ENCODE measurements at regions not wholly inside any gene's neighbourhood (a gene's known extent, or its start where the extent isn't known, plus 50 kb on each side); places are given as distances from the start of the nearest gene placed in this dataset.
"Not testable (repeated sequence)": the region's sequence is repeated elsewhere in the genome, so short reads cannot be mapped to it uniquely, and the experiment has no call there.

- Histone ChIP-seq H3K36me3 (ENCODE audit: control insufficient read depth, insufficient read depth, low read length) (no peaks in the 10 kb centered on the region), H3K27me3 (replicated peaks; ENCODE audit: control insufficient read depth, insufficient read depth, low read length) (no peaks in the 10 kb centered on the region; the same call in 1 of the 2 replicates), H3K4me3 (replicated peaks; ENCODE audit: low read depth, low read length) (no peak overlapping the region)
- TF ChIP-seq, protein P1, sequence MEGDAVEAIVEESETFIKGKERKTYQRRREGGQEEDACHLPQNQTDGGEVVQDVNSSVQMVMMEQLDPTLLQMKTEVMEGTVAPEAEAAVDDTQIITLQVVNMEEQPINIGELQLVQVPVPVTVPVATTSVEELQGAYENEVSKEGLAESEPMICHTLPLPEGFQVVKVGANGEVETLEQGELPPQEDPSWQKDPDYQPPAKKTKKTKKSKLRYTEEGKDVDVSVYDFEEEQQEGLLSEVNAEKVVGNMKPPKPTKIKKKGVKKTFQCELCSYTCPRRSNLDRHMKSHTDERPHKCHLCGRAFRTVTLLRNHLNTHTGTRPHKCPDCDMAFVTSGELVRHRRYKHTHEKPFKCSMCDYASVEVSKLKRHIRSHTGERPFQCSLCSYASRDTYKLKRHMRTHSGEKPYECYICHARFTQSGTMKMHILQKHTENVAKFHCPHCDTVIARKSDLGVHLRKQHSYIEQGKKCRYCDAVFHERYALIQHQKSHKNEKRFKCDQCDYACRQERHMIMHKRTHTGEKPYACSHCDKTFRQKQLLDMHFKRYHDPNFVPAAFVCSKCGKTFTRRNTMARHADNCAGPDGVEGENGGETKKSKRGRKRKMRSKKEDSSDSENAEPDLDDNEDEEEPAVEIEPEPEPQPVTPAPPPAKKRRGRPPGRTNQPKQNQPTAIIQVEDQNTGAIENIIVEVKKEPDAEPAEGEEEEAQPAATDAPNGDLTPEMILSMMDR (IDR thresholded peaks at IDR 0.05; ENCODE audit: insufficient read depth, low read length, poor library complexity, severe bottlenecking) = no peak
- no peak for DNase-seq (ENCODE audit: extremely low read depth, insufficient read length)
These were observed 69.3 kb downstream of the FOXL3 start for GRCh38 chr7:359226-359765.

- no peak for DNase-seq (ENCODE audit: extremely low read depth, insufficient read length)
These were observed 69.9 kb downstream of the FOXL3 start for GRCh38 chr7:359766-360361.

GRCh38 chr7:360454-361100 is 70.6 kb downstream of the FOXL3 start:
- DNase-seq (ENCODE audit: extremely low read depth, insufficient read length) = no peak
- H3K4me3 ChIP-seq (replicated peaks; ENCODE audit: low read depth, low read length) = no peak overlapping the region
- H3K27me3 ChIP-seq (replicated peaks; ENCODE audit: control insufficient read depth, insufficient read depth, low read length) = no peaks in the 10 kb centered on the region; the same call in 1 of the 2 replicates
- no peaks in the 10 kb centered on the region for H3K36me3 ChIP-seq (ENCODE audit: control insufficient read depth, insufficient read depth, low read length)
- TF ChIP-seq, protein P1 (IDR thresholded peaks at IDR 0.05; ENCODE audit: insufficient read depth, low read length, poor library complexity, severe bottlenecking) = no peak

More at GRCh38 chr7:359766-360361, 69.9 kb downstream of the FOXL3 start:
- H3K27me3 ChIP-seq (replicated peaks; ENCODE audit: control insufficient read depth, insufficient read depth, low read length) = no peaks in the 10 kb centered on the region; the same call in 1 of the 2 replicates
- no peaks in the 10 kb centered on the region for H3K36me3 ChIP-seq (ENCODE audit: control insufficient read depth, insufficient read depth, low read length)
- TF ChIP-seq, protein P1 (IDR thresholded peaks at IDR 0.05; ENCODE audit: insufficient read depth, low read length, poor library complexity, severe bottlenecking) = no peak
- H3K4me3 ChIP-seq (replicated peaks; ENCODE audit: low read depth, low read length) = no peak overlapping the region

GRCh38 chr7:361182-361581 is 71.2 kb downstream of the FOXL3 start:
- not testable (repeated sequence) for H3K4me3 ChIP-seq (replicated peaks; ENCODE audit: low read depth, low read length); H3K27me3 ChIP-seq (replicated peaks; ENCODE audit: control insufficient read depth, insufficient read depth, low read length); H3K36me3 ChIP-seq (ENCODE audit: control insufficient read depth, insufficient read depth, low read length); DNase-seq (ENCODE audit: extremely low read depth, insufficient read length)

DNA sequence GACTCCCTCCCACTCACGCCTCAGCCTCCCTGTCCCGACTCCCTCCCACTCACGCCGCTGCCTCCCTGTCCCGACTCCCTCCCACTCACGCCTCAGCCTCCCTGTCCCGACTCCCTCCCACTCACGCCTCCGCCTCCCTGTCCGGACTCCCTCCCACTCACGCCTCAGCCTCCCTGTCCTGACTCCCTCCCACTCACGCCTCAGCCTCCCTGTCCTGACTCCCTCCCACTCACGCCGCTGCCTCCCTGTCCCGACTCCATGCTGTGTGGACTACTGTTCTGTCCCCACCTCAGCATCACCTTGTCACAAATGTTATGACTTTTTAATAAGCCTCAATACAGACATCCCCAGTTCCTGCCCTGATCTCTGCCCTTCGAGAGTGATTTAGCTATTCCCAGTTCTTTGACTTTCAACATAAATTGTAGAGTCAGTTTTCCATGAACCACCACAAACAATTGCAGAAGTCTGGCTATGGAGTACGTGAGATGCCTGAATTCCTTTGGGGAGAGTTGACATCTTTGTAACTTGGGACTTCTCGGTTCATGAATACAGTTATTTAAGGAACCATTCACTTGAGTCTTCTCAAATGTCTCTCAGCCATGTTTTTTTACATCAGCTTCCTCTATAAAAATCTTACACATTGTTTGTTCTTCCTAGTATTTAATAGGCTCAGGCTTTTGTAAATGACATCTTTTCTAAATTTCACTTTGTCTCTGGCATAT is 71.9 kb downstream of the FOXL3 start:
- H3K27me3 ChIP-seq (replicated peaks; ENCODE audit: control insufficient read depth, insufficient read depth, low read length) = no peaks in the 10 kb centered on the region; the same call in 1 of the 2 replicates
- TF ChIP-seq, protein P1 (IDR thresholded peaks at IDR 0.05; ENCODE audit: insufficient read depth, low read length, poor library complexity, severe bottlenecking) = no peak
- DNase-seq (ENCODE audit: extremely low read depth, insufficient read length) = no peak
- no peak overlapping the region for H3K4me3 ChIP-seq (replicated peaks; ENCODE audit: low read depth, low read length)
- no peaks in the 10 kb centered on the region for H3K36me3 ChIP-seq (ENCODE audit: control insufficient read depth, insufficient read depth, low read length)

Measured in GM06990 (cell line).